GM23338 (cell line): ENCODE measurements at regions not wholly inside any gene's neighbourhood (a gene's known extent, or its start where the extent isn't known, plus 50 kb on each side); places are given as distances from the start of the nearest gene placed in this dataset.

Experiments
- ATAC-seq: fragments of 200-7000 bp; cut with Tn5 transposase; 3 replicates; pipeline ENCODE4 v1.9.1; 2020
- DNase-seq: peaks from one replicate; pipeline ENCODE4 v3.0.0-alpha.2; 2015; ENCODE audit warnings: low spot score
- H2AFZ ChIP-seq: fragments of 200-600 bp; sonication (generic); 2 replicates; pipeline ENCODE4 v1.8.0; 2016; ENCODE audit warnings: antibody characterized with exemption, mild to moderate bottlenecking, moderate library complexity
- H3F3A ChIP-seq: fragments of 200-600 bp; sonication (generic); replicated peaks from 2 replicates; pipeline ENCODE4 v1.8.0; 2017; ENCODE audit warnings: antibody characterized with exemption, mixed run types, low read depth
- H3K27ac ChIP-seq: fragments of 200-600 bp; sonication (generic); 2 replicates; pipeline ENCODE4 v1.6.1; 2016; ENCODE audit warnings: low read depth
- H3K27me3 ChIP-seq: fragments of 200-600 bp; sonication (generic); 2 replicates; pipeline ENCODE4 v1.8.0; 2016; ENCODE audit warnings: mild to moderate bottlenecking, mixed run types, moderate library complexity; ENCODE audit not compliant: insufficient read depth
- H3K36me3 ChIP-seq: fragments of 200-600 bp; sonication (generic); 2 replicates; pipeline ENCODE4 v1.8.0; 2016; ENCODE audit warnings: mild to moderate bottlenecking; ENCODE audit not compliant: insufficient read depth
- H3K4me1 ChIP-seq: fragments of 200-600 bp; sonication (generic); 2 replicates; pipeline ENCODE4 v1.8.0; 2016; ENCODE audit warnings: mild to moderate bottlenecking, moderate library complexity; ENCODE audit not compliant: insufficient read depth
- H3K4me2 ChIP-seq: fragments of 200-600 bp; sonication (generic); 2 replicates; pipeline ENCODE4 v1.7.1; 2017; ENCODE audit warnings: mixed run types
- H3K4me3 ChIP-seq: fragments of 200-600 bp; sonication (generic); 2 replicates; pipeline ENCODE4 v1.6.1; 2016; ENCODE audit warnings: mixed run types
- H3K79me2 ChIP-seq: fragments of 200-600 bp; sonication (generic); replicated peaks from 2 replicates; pipeline ENCODE4 v1.8.0; 2017; ENCODE audit warnings: mild to moderate bottlenecking; ENCODE audit not compliant: insufficient read depth
- H3K9me2 ChIP-seq: fragments of 200-600 bp; sonication (generic); 2 replicates; pipeline ENCODE4 v1.8.0; 2017; ENCODE audit not compliant: insufficient read depth
- H4K20me1 ChIP-seq: fragments of 200-600 bp; sonication (generic); replicated peaks from 2 replicates; pipeline ENCODE4 v1.8.0; 2017; ENCODE audit warnings: mild to moderate bottlenecking; ENCODE audit not compliant: insufficient read depth
- H3K27ac Mint-ChIP-seq: 2 replicates; pipeline ENCODE4 v1.8.0; 2020; ENCODE audit warnings: inconsistent platforms, mild to moderate bottlenecking, moderate library complexity, mixed read lengths
- H3K27me3 Mint-ChIP-seq: 3 replicates; pipeline ENCODE4 v1.8.0; 2022; ENCODE audit warnings: low read depth, mild to moderate bottlenecking, moderate library complexity, mixed read lengths, inconsistent platforms; ENCODE audit not compliant: insufficient read depth, poor library complexity
- H3K36me3 Mint-ChIP-seq: 3 replicates; pipeline ENCODE4 v1.8.0; 2021; ENCODE audit warnings: low read depth, mild to moderate bottlenecking, inconsistent platforms, moderate library complexity, mixed read lengths
- H3K4me1 Mint-ChIP-seq: 3 replicates; pipeline ENCODE4 v1.8.0; 2020; ENCODE audit warnings: mild to moderate bottlenecking, inconsistent platforms, mixed read lengths
- H3K4me3 Mint-ChIP-seq: 3 replicates; pipeline ENCODE4 v1.8.0; 2021; ENCODE audit warnings: moderate library complexity, mild to moderate bottlenecking, inconsistent platforms, mixed read lengths
- H3K9me3 Mint-ChIP-seq: 3 replicates; pipeline ENCODE4 v1.8.0; 2020; ENCODE audit warnings: moderate library complexity, mild to moderate bottlenecking, inconsistent platforms, mixed read lengths
- CREB1 ChIP-seq: fragments of 250-450 bp; sonication (Bioruptor Pico); IDR thresholded peaks from 2 replicates; pipeline ENCODE4 v1.5.0; 2020; ENCODE audit warnings: low read depth, mild to moderate bottlenecking, moderate library complexity
- EZH2 ChIP-seq: fragments of 200-600 bp; sonication (generic); IDR thresholded peaks from one replicate; pipeline ENCODE4 v1.8.0; 2017; ENCODE audit warnings: antibody characterized with exemption, mild to moderate bottlenecking, low read depth; ENCODE audit not compliant: unreplicated experiment
- EZH2phosphoT487 ChIP-seq: fragments of 200-600 bp; sonication (generic); IDR thresholded peaks from one replicate; pipeline ENCODE4 v1.8.1; 2018; ENCODE audit warnings: antibody characterized with exemption; ENCODE audit not compliant: unreplicated experiment
- JUNB ChIP-seq: IDR thresholded peaks from one replicate; pipeline ENCODE4 v1.6.1; 2016; ENCODE audit warnings: antibody characterized with exemption; ENCODE audit not compliant: unreplicated experiment
- NANOG ChIP-seq: IDR thresholded peaks from 2 replicates; pipeline ENCODE4 v1.6.1; 2016; ENCODE audit warnings: antibody characterized with exemption, borderline replicate concordance
- POLR2AphosphoS5 ChIP-seq: IDR thresholded peaks from 2 replicates; pipeline ENCODE4 v1.6.1; 2016; ENCODE audit warnings: antibody characterized with exemption, low read depth
- STAT1 ChIP-seq: IDR thresholded peaks from one replicate; pipeline ENCODE4 v1.6.1; 2016; ENCODE audit warnings: antibody characterized with exemption; ENCODE audit not compliant: unreplicated experiment
- ZNF114 ChIP-seq: fragments of 250-450 bp; sonication (Bioruptor Pico); IDR thresholded peaks from 2 replicates; pipeline ENCODE4 v1.5.0; 2020; ENCODE audit warnings: mild to moderate bottlenecking, moderate library complexity
- ZNF331 ChIP-seq: fragments of 250-450 bp; sonication (Bioruptor Pico); IDR thresholded peaks from 2 replicates; pipeline ENCODE4 v1.5.0; 2020; ENCODE audit warnings: low read depth, mild to moderate bottlenecking, moderate library complexity
- TF ChIP-seq, protein P1 (sequence below): fragments of 250-450 bp; sonication (Bioruptor Pico); IDR thresholded peaks from 2 replicates; pipeline ENCODE4 v1.5.0; 2020; ENCODE audit warnings: mild to moderate bottlenecking, moderate library complexity
- TF ChIP-seq, protein P2 (sequence below): IDR thresholded peaks from one replicate; pipeline ENCODE4 v1.6.1; 2018; ENCODE audit warnings: antibody characterized with exemption; ENCODE audit not compliant: unreplicated experiment
- TF ChIP-seq, protein P3 (sequence below): IDR thresholded peaks from 2 replicates; pipeline ENCODE4 v1.6.1; 2016; ENCODE audit warnings: antibody characterized with exemption
- TF ChIP-seq, protein P4 (sequence below), 2 experiments: fragments of 200-600 bp in 1 of 2; sonication (generic) in 1 of 2; conservative IDR thresholded peaks; 2 replicates each; pipeline versions ENCODE4 v1.5.1 to v1.6.1; 2016 to 2017; ENCODE audit warnings: antibody characterized with exemption in 2 of 2, low read depth in 2 of 2, mild to moderate bottlenecking in 2 of 2, moderate library complexity in 1 of 2

DNA sequence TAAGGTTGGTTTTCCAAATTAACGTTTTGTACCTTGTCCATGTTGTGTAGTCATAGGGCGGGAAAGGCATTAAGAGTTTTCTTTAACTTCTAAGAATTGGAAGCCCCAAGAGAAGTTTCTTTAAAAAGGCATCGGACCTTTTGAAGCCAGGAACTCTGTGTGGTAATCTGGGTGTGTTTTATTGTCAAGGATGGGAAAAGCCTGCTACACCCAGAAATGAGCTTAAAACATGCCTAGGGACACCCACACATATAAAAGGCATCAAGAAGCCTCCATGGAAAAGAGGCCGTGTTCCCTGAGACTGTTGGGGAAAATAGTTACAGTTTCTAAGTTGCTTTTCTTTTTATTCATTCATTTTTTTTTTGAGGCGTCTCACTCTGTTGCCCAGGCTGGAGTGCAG lies 81.0 kb upstream of the PTHLH start:
- Mint-ChIP-seq H3K4me1 (peaks cover 10% of the 10 kb centered on the region; the same call in 2 of the 3 replicates), H3K9me3 (no peaks in the 10 kb centered on the region), H3K27me3 (no peaks in the 10 kb centered on the region), H3K36me3 (no peaks in the 10 kb centered on the region), H3K27ac (no peak overlapping the region), H3K4me3 (no peak overlapping the region)
- no peaks in the 10 kb centered on the region for H3K4me1 ChIP-seq
- no peaks in the 10 kb centered on the region for H3K9me2 ChIP-seq
- H3K27ac ChIP-seq, result no peak overlapping the region
- no peaks in the 10 kb centered on the region for H4K20me1 ChIP-seq
- no peak overlapping the region; the same call in 1 of the 2 replicates for H2AFZ ChIP-seq
- TF ChIP-seq JUNB, result no peak
- TF ChIP-seq, protein P1, sequence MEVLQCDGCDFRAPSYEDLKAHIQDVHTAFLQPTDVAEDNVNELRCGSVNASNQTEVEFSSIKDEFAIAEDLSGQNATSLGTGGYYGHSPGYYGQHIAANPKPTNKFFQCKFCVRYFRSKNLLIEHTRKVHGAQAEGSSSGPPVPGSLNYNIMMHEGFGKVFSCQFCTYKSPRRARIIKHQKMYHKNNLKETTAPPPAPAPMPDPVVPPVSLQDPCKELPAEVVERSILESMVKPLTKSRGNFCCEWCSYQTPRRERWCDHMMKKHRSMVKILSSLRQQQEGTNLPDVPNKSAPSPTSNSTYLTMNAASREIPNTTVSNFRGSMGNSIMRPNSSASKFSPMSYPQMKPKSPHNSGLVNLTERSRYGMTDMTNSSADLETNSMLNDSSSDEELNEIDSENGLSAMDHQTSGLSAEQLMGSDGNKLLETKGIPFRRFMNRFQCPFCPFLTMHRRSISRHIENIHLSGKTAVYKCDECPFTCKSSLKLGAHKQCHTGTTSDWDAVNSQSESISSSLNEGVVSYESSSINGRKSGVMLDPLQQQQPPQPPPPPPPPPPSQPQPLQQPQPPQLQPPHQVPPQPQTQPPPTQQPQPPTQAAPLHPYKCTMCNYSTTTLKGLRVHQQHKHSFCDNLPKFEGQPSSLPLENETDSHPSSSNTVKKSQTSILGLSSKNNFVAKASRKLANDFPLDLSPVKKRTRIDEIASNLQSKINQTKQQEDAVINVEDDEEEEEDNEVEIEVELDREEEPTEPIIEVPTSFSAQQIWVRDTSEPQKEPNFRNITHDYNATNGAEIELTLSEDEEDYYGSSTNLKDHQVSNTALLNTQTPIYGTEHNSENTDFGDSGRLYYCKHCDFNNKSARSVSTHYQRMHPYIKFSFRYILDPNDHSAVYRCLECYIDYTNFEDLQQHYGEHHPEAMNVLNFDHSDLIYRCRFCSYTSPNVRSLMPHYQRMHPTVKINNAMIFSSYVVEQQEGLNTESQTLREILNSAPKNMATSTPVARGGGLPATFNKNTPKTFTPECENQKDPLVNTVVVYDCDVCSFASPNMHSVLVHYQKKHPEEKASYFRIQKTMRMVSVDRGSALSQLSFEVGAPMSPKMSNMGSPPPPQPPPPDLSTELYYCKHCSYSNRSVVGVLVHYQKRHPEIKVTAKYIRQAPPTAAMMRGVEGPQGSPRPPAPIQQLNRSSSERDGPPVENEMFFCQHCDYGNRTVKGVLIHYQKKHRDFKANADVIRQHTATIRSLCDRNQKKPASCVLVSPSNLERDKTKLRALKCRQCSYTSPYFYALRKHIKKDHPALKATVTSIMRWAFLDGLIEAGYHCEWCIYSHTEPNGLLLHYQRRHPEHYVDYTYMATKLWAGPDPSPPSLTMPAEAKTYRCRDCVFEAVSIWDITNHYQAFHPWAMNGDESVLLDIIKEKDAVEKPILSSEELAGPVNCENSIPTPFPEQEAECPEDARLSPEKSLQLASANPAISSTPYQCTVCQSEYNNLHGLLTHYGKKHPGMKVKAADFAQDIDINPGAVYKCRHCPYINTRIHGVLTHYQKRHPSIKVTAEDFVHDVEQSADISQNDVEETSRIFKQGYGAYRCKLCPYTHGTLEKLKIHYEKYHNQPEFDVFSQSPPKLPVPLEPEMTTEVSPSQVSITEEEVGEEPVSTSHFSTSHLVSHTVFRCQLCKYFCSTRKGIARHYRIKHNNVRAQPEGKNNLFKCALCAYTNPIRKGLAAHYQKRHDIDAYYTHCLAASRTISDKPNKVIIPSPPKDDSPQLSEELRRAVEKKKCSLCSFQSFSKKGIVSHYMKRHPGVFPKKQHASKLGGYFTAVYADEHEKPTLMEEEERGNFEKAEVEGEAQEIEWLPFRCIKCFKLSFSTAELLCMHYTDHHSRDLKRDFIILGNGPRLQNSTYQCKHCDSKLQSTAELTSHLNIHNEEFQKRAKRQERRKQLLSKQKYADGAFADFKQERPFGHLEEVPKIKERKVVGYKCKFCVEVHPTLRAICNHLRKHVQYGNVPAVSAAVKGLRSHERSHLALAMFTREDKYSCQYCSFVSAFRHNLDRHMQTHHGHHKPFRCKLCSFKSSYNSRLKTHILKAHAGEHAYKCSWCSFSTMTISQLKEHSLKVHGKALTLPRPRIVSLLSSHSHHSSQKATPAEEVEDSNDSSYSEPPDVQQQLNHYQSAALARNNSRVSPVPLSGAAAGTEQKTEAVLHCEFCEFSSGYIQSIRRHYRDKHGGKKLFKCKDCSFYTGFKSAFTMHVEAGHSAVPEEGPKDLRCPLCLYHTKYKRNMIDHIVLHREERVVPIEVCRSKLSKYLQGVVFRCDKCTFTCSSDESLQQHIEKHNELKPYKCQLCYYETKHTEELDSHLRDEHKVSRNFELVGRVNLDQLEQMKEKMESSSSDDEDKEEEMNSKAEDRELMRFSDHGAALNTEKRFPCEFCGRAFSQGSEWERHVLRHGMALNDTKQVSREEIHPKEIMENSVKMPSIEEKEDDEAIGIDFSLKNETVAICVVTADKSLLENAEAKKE (CRISPR knock-in tag), result no peak
- no peak for TF ChIP-seq EZH2
- no peak for TF ChIP-seq EZH2phosphoT487
- no peak for TF ChIP-seq NANOG
- TF ChIP-seq, protein P2, sequence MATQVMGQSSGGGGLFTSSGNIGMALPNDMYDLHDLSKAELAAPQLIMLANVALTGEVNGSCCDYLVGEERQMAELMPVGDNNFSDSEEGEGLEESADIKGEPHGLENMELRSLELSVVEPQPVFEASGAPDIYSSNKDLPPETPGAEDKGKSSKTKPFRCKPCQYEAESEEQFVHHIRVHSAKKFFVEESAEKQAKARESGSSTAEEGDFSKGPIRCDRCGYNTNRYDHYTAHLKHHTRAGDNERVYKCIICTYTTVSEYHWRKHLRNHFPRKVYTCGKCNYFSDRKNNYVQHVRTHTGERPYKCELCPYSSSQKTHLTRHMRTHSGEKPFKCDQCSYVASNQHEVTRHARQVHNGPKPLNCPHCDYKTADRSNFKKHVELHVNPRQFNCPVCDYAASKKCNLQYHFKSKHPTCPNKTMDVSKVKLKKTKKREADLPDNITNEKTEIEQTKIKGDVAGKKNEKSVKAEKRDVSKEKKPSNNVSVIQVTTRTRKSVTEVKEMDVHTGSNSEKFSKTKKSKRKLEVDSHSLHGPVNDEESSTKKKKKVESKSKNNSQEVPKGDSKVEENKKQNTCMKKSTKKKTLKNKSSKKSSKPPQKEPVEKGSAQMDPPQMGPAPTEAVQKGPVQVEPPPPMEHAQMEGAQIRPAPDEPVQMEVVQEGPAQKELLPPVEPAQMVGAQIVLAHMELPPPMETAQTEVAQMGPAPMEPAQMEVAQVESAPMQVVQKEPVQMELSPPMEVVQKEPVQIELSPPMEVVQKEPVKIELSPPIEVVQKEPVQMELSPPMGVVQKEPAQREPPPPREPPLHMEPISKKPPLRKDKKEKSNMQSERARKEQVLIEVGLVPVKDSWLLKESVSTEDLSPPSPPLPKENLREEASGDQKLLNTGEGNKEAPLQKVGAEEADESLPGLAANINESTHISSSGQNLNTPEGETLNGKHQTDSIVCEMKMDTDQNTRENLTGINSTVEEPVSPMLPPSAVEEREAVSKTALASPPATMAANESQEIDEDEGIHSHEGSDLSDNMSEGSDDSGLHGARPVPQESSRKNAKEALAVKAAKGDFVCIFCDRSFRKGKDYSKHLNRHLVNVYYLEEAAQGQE, result no peak
- no peak for TF ChIP-seq STAT1
- no peak for TF ChIP-seq CREB1 (CRISPR knock-in tag)
- TF ChIP-seq POLR2AphosphoS5, result no peak
- TF ChIP-seq, protein P3, sequence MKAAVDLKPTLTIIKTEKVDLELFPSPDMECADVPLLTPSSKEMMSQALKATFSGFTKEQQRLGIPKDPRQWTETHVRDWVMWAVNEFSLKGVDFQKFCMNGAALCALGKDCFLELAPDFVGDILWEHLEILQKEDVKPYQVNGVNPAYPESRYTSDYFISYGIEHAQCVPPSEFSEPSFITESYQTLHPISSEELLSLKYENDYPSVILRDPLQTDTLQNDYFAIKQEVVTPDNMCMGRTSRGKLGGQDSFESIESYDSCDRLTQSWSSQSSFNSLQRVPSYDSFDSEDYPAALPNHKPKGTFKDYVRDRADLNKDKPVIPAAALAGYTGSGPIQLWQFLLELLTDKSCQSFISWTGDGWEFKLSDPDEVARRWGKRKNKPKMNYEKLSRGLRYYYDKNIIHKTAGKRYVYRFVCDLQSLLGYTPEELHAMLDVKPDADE, result no peak
- no peak for TF ChIP-seq ZNF114
- TF ChIP-seq ZNF331 (CRISPR knock-in tag), result no peak
- TF ChIP-seq, protein P4, sequence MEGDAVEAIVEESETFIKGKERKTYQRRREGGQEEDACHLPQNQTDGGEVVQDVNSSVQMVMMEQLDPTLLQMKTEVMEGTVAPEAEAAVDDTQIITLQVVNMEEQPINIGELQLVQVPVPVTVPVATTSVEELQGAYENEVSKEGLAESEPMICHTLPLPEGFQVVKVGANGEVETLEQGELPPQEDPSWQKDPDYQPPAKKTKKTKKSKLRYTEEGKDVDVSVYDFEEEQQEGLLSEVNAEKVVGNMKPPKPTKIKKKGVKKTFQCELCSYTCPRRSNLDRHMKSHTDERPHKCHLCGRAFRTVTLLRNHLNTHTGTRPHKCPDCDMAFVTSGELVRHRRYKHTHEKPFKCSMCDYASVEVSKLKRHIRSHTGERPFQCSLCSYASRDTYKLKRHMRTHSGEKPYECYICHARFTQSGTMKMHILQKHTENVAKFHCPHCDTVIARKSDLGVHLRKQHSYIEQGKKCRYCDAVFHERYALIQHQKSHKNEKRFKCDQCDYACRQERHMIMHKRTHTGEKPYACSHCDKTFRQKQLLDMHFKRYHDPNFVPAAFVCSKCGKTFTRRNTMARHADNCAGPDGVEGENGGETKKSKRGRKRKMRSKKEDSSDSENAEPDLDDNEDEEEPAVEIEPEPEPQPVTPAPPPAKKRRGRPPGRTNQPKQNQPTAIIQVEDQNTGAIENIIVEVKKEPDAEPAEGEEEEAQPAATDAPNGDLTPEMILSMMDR (conservative IDR thresholded peaks at IDR 0.05; ENCODE audit: low read depth in 2 of 2), result no peak
- DNase-seq, result no peak
- no peak overlapping the region for H3K4me2 ChIP-seq
- H3K4me3 ChIP-seq, result no peak overlapping the region
- no peaks in the 10 kb centered on the region for H3K36me3 ChIP-seq
- H3K27me3 ChIP-seq, result no peaks in the 10 kb centered on the region
- H3K79me2 ChIP-seq, result no peaks in the 10 kb centered on the region
- H3F3A ChIP-seq, result no peaks in the 10 kb centered on the region
- ATAC-seq, result no peak
